COLO668 (cell line): ENCODE measurements at regions not wholly inside any gene's neighbourhood (a gene's known extent, or its start where the extent isn't known, plus 50 kb on each side); places are given as distances from the start of the nearest gene placed in this dataset.
"Not testable (repeated sequence)": the region's sequence is repeated elsewhere in the genome, so short reads cannot be mapped to it uniquely, and the experiment has no call there.

Experiments
- DNase-seq: peaks from one replicate; lab custom pipeline; 2025; ENCODE audit not compliant: unreplicated experiment; lab: John Stamatoyannopoulos, UW

DNA sequence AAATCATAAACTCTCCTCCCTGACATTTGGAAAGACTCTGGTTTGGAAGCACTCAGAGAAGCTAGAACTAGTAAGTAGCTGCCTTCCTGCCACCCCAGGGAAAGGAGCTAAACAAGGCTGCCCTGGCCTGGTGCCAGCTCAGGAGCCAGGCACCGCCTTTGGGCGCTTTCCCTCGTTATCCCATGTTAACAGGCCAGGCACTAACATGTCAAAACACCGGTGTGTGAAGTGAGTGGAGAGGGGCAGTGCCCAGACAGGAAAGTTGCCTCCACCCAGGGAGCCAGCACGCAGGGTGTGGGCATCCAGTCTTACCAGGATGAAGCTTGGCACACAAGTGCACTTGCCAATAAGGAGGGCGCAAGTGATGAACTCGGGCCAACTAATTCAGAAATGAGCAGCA is 346.8 kb downstream of the RRAGC start:
- no peak for DNase-seq

DNA sequence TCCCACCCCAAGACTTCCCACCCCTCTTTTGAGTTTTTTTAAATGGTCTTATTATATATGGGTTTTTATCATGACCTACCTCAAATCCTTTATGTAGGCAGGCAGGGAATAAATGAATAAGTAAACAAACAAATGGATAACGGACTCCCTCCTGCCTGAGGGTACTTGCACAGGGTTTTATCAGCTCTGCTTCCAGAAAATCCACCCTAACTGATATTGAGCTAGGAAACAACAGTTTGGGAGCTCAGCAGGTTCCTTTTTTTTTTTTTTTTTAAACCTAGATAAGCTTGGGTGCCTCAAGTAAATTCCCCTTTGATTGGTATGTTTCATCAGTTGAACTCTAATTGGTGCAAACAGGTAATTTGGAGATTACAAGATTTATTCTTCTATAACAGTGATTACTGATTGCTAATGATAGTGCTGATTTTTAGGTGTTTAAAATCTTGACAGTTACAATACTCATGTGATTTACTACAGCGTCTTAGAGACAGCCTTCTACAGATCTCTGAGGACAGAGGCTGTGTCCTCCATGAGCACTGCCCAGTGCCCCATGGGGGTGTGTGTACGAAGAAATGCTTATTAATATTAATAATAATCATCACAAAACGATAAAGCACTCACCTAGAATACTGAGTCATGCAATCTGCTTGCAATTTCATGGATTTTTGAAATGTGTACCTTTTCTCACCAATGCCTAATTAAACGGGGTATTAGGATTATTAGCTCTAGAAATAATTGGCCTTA is 347.4 kb downstream of the RRAGC start:
- no peak for DNase-seq

DNA sequence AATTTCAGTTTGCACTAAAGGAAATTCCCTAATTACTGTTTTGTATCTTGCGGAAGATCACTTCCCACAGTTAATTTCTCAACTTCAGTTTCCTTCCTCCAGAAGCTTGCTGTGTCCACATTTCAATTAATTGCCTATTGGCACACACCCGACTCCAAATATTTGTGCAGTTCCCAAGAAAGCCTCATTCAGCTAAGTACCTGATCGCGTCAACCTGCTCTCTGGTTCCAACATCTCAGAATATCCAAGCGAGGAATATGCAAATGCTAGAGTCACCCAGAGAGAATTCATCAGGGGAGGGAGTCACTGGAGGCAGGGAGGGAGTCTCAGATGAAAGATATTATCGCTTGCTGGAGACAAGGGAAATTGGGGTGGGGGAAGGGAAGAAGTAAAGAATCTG is 351.3 kb downstream of the RRAGC start:
- no peak for DNase-seq

DNA sequence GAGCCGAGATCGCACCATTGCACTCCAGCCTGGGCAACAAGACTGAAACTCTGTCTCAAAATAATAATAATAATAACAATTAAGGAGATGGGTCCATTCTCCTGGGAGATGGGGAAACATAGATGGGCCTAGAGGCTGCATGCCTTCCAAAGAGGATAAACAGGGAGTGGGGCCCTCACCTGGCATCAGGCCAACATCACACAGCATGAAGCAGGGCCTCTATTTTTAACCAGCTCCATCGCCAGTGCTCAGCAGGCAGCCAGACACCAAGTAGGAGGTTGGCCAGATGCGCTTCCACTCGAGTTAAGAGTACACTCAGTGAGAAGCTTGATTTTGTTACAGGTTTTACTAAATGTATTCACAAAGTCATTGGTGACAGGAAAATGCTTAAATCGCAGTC is 352.0 kb downstream of the RRAGC start:
- no peak for DNase-seq

DNA sequence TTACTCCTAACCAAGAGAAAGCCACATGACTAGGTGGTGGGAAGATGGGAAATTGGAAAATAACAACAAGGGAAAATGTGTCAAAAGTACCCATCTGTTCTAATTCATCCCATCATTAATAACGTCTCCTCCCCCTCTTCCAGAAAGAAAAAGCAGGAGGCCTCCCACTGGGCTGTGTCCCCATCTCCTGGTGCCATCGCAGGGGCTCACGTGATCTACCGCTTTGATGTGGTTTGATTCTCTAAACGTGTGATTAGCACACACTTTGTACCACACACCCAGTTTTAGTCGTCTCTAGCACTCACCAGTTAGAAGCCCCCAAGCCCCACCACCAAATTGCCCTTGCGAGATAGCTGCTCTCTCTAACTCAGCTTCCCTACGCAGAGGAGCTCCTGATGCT is 353.6 kb downstream of the RRAGC start:
- DNase-seq: no peak

DNA sequence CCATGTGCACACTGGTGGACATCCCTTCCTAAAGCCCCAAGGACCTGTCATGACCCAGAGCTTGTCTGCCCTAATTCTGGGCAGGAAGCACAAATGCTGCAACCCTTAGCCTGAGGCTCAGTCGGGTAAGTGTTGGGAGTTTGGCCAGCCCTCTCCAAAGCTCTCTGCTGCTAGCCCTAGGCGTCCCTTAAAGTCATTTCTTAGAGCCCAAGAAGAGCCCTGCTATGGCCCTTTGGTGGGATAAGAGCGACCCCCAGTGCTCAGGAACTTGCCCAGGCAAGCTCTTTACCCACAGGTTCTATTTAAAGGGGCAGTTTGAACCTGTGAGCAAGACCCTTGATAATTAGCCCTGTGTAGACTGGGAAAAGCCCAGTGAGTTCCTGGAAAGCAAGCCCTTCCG is 356.8 kb downstream of the RRAGC start:
- DNase-seq: no peak

DNA sequence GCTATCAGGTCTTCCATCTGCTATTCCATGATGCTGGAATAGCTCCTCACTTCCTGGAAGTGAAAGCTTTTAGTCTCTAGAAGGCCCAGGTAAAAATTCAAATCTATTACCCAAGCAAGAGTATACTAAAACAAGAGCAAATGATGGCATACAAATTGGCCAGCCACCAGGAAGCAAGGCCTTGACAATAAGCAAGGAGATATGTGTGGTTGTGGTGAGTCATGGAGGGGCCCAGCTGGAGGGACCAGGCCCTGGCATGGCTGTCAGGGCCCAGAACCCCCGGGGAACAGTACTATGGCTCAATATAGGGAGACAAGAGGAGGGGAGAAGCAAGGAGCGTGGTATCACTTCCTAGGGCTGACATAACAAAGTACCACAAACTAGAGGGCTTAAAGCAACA is 358.7 kb downstream of the RRAGC start:
- DNase-seq: no peak

DNA sequence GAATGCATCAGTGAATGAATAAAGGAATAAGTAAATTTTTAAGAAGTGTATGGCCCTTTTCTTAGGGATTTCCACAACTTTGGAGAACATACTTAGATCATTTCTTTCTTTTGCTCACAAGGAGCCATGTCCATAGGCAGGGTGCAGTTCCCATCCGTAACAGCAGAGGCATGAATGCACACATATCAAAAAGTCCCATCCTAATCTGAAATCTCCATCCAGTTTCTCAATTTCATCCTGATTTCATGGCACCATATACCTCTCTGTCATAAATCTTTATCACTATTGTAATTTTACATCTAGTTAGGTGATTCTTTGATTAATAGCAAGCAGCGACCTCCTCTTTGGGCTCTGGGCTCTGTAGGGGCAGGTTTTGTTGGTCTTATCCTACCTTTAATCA is 359.2 kb downstream of the RRAGC start:
- DNase-seq: no peak

DNA sequence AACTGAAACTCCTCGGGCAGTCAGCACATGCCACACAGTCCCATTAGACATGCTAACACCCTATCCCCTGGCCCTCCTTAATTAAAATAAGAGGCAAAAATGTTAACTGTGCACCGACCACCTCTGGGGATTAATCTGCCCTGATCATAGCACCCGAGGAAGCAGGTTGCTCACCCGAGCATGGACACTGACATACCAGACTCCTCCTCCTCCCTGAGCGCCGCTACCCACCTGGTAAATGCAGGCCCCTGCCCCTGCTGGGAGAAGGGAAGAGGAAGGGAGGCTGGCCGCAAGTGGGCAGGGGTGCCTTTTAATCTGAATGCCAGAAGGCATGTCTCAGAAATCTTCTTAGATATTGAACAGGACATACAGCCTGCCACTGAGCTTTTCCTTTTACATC is 360.9 kb downstream of the RRAGC start:
- no peak for DNase-seq

DNA sequence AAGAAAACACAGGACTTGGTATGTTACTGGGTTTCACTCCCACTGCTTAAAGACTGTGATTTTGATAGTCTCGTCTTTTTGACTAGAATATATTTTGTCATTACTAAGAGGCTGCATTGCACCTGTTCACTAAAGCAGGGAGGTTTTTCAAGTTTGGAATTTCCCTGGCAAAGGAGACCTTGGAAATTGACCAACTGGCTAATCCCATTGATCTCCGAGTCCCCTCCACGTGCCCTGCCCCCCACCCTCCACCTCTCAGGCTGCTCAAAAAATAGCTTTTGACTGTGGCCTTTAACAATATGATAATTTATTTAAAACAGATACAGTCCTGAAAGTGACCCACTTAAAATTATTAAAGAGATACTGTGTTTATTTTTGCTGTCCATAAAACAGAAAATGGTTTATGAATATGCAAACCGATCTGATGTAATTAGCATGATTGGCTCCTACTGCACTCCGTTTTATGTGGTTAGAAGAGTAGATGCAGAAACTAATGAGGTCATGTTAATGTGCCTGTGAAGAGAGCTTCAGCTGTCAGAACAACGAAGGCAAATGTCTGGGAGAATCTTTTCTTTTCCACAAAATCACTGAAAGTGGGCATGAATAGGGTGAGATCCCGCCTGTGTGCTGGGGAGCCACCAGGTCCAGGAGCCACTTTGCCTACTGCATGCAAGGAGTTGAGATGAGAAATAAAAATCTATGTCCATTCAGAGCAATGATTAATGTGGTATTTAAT is 361.5 kb downstream of the RRAGC start:
- DNase-seq: no peak

DNA sequence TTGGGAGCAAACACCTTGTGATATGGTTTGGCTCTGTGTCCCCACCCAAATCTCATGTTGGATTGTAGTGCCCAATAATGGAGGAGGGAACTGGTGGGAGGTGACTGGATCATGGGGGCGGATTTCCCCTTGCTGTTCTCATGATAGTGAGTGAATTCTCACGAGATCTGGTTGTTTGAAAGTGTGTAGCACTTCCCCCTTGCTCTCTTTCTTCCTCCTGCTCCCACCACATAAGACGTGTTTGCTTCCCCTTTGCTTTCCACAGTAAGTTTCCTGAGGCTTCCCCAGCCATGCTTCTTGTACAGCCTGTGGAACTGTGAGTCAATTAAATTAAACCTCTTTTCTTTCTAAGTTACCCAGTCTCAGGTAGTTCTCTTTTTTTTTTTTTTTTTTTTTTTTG is 366.3 kb downstream of the RRAGC start:
- DNase-seq: not testable (repeated sequence)

DNA sequence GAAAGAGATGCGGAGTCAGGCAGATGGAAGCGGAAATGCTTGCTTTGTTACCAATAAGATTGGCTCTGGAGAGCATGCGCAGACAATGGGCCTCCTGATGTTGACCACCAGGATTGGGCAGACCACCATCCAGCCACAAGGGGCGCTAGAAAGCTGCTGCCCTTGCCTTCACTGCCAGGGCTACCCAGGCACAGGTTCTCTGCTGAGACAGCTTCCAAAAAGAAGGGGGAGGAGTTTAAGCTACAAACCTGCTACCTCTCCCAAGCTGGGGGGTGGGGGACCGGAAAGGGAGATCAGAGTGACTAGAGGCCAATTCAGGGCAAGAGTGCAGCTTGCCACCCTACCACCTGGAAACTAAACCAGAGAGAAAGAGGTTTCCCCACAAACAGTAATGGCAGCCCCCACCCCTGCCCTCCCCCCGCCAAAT is 369.7 kb downstream of the RRAGC start:
- peak; percentile 46 for DNase-seq

DNA sequence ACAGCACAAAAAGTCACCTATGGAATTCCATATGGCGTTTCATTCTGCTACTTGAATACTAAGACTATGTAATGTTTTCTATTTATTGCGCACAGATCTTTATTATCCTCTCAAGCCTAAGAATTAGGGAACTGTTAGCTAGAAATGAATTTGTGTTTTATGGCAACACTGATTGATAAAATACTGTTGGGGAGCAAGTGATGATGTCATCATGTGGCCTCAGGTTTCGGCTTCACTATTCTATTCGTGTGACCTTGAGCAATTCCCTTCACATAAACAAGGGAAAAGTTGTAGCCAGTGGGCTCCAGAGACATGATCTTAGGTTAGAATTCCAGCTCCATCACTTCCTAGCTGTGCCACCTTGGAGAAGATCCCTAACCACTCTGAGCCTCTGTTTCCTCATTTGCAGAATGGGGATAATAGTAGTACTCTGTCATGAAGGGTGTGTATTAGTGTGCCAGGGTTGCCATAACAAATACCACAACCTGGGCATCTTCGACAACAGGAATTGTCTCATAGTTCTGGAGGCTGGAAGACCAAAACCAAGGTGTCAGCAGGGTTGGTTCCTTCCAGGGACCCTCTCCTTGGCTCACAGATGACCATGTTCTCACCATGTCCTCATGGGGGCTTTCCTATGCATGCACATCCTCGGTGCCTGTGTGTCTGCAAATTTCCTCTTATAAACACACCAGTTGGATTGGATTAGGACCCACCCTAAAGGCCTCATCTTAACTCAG is 371.2 kb downstream of the RRAGC start:
- no peak for DNase-seq

DNA sequence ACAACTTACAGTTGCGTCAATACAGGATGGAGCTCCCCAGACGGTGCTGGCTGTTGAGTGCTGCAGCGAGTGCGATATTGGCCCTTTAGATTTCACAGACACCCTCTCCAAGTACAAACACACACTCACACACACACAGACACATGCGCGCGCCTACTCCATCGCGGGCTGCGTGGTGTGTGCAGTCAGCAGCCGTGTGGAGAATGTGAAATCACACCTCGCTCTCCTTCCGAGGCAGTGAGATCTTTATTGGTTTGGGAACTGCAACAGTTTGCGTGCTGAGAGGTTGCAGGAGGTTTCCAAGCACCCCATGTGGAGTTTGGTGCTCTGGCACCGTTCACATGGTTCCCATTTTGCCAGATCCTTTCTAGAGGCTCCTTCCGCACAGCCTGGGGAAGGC is 372.2 kb downstream of the RRAGC start:
- no peak for DNase-seq

DNA sequence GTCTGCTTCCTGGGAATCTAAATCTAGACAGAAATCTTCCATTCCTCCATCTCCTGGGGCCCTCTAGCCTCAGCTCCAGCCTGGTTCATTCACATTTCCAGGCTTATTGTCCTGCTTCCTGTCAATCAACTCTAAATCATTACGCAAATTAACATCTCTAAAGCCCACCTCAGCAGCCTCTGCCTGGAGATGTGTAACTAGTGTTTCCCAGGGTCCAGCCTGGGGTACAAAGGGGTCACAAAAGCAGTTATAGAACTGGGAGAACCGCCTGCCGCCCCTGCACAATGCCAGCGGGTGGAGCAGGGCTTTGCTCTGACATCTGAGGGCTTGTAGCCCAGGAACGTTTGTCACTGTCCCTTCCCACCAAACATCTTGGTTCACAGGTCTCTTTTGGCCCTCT is 373.5 kb downstream of the RRAGC start:
- DNase-seq: no peak

DNA sequence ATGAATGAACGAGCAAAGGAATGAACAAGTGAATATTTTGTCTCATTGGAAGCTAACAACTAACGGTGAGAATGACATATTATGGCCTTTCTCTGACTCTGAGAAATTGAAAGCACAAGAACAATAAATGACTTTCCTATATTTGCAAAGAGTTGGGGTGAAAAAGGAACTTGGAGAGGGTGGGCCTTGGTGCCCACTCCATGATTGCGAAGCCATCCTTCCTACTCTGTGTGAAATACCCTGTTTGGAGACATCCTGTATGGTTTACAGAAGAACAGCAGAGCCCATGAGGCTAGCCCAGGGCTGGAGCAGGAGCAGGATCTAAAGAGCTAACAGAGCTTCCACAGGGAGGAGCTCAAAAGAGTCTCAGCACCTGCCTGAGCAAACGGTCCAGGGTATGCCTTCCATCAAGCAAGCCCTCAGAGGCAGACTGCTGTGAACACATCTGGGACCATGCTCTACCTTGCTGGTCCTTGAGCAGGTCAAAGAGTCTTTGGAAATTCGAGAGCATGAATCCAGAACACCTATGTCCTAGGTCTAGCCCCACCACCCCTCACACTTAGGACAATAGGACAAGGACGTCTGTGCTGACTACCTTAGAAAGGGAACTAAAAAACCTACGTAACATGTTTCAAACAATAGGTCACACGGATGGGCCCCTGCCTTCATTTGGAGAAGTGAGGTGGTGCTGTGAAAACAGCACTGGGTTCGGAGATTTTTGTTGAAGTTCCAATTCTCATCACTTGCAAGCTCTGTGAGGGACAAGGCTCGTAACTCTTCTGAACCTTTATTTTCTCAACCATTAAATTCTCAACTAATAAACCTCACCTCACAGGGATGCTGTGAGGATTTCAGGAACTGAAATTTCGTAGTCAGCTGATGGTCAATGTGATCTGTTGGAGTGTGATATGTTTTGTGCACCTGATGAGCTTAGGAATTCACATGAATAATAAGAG is 377.4 kb downstream of the RRAGC start:
- no peak for DNase-seq

DNA sequence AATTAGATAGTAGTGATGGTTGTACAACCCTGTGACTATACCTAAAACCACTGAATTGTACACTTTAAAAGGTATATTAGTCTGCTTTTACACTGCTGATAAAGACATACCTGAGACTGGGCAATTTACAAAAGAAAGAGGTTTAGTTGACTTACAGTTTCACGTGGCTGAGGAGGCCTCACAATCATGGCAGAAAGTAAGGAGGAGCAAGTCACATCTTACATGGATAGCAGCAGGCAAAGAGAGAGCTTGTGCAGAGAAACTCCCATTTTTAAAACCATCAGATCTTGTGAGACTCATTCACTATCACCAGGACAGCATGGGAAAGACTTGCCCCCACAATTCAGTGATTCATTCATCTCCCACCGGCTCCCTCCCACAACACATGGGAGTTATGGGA is 379.9 kb downstream of the RRAGC start:
- DNase-seq: not testable (repeated sequence)

DNA sequence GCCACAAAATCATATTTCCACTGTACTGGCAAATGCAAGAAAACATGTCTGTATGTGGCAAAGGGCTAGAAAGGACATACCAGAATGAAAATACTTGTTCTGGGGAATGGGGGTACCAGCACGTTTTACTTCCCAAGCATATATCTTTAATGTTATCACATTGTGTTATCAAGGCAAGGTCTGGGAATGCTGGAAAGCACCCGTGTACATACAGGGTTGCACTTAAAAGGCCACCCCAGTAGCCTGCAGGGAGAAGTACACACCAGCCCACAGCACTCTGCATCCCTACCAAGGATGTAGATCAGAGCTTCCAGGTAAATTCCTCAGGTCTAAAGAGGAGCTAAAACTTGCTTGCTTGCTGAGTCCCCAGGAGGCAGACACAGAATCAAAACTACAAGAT is 381.8 kb downstream of the RRAGC start:
- no peak for DNase-seq

DNA sequence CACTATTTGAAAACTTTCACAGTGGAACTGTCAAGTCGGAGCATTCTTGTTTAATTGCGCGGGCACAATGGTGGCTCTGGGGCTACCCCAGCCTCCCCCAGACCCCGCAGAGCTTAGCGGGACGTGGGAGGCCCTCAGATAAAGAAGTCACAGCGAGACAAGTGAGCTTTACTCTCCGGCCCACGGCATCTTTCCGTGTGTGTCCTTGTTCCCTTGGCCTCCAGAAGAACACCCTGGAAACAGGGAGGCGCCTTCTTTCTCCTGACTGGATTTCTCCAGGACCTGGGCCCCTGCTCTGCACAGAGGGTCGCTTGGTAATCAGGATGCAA is 382.8 kb downstream of the RRAGC start:
- DNase-seq: no peak

DNA sequence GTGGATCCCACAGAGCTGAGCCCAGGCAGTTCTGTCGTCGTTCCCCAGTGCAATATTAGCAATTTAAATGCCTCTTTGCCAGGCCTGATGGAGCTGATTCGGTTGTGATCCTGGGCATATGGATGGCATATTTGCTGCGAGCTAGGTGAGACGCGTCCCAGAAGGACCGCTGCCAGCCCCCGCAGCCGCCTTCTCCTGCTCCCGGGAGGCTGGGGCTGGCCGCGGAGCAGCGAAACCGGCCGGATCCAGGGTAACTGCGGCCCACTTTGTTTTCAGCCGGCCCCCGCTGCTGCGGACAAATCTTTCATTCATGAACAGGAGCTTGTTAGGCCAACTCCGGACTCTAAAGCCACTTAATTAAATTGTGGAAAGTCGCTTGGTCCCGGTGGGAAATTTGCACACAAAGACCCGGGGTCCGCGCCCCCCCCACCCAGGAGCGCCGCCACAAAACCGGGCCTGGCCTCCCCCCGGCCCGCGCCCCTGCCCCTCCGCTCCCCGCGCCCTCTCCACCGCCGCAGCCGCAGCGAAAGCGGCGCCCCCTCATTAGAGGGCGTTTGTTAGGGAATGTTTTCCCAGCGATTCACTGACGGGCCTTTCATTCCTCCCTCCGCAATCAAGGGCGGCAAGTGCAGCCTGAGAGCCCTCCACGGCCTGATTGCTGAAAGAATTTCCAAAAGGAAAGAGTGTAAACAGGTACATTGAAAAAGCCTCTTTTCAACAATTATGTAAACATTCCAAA is 383.3 kb downstream of the RRAGC start:
- no peak for DNase-seq
